Epithelial cell of esophagus (primary cell): ENCODE measurements at regions not wholly inside any gene's neighbourhood (a gene's known extent, or its start where the extent isn't known, plus 50 kb on each side); places are given as distances from the start of the nearest gene placed in this dataset.

Experiments
- DNase-seq: peaks from one replicate; pipeline ENCODE4 v3.0.0; 2010; ENCODE audit warnings: low read depth
- H3K4me3 ChIP-seq: 2 replicates; pipeline ENCODE4 v1.5.1; 2011; ENCODE audit warnings: mild to moderate bottlenecking, low read length, control low read depth
- CTCF ChIP-seq: IDR thresholded peaks from 2 replicates; pipeline ENCODE4 v1.5.1; 2011; ENCODE audit warnings: low read depth, mild to moderate bottlenecking, low read length, control low read depth, inconsistent platforms; ENCODE audit not compliant: insufficient read depth; ENCODE audit errors: missing control alignments

GRCh38 chr5:158485604-158486081 lies 614.1 kb downstream of the EBF1 start:
- H3K4me3 ChIP-seq, result no peak overlapping the region
- peak; percentile 4 for DNase-seq

GRCh38 chr5:158485047-158485446 lies 614.7 kb downstream of the EBF1 start:
- no peak for DNase-seq
- H3K4me3 ChIP-seq, result no peak overlapping the region
- no peak for TF ChIP-seq CTCF

More at GRCh38 chr5:158485604-158486081, 614.1 kb downstream of the EBF1 start:
- TF ChIP-seq CTCF, result no peak

GRCh38 chr5:158484150-158484549 lies 615.6 kb downstream of the EBF1 start:
- no peak overlapping the region for H3K4me3 ChIP-seq
- TF ChIP-seq CTCF, result no peak
- DNase-seq, result no peak

- no peak for TF ChIP-seq CTCF
- H3K4me3 ChIP-seq, result no peak overlapping the region
- no peak for DNase-seq
Observed at GRCh38 chr5:158483281-158483860, 616.3 kb downstream of the EBF1 start.

GRCh38 chr5:158482125-158482524 lies 617.6 kb downstream of the EBF1 start:
- DNase-seq, result no peak
- no peak for TF ChIP-seq CTCF
- no peak overlapping the region for H3K4me3 ChIP-seq

- no peak for TF ChIP-seq CTCF
- DNase-seq, result no peak
- H3K4me3 ChIP-seq, result no peak overlapping the region
Observed at GRCh38 chr5:158478139-158478538, 619.2 kb upstream of the CLINT1 start.

- no peak for DNase-seq
- no peak for TF ChIP-seq CTCF
- H3K4me3 ChIP-seq, result no peak overlapping the region
Observed at GRCh38 chr5:158477214-158477613, 618.3 kb upstream of the CLINT1 start.
